Mammary epithelial cell (primary cell): ENCODE measurements at regions not wholly inside any gene's neighbourhood (a gene's known extent, or its start where the extent isn't known, plus 50 kb on each side); places are given as distances from the start of the nearest gene placed in this dataset.

Source experiments
- EZH2 ChIP-seq: IDR thresholded peaks from 2 replicates; pipeline ENCODE4 v1.6.1; 2012; ENCODE audit warnings: low read length, inconsistent platforms, borderline replicate concordance
- TF ChIP-seq, protein P1 (sequence below), 2 donors: IDR thresholded peaks in 1 of 2; conservative IDR thresholded peaks in 1 of 2; 2 replicates each; pipeline ENCODE4 v1.5.1; 2011 to 2012; ENCODE audit warnings: inconsistent platforms in 2 of 2, low read length in 2 of 2, mild to moderate bottlenecking in 2 of 2, control low read depth in 1 of 2, low read depth in 1 of 2; ENCODE audit not compliant: insufficient read depth in 1 of 2; ENCODE audit errors: extremely low read depth in 1 of 2

DNA sequence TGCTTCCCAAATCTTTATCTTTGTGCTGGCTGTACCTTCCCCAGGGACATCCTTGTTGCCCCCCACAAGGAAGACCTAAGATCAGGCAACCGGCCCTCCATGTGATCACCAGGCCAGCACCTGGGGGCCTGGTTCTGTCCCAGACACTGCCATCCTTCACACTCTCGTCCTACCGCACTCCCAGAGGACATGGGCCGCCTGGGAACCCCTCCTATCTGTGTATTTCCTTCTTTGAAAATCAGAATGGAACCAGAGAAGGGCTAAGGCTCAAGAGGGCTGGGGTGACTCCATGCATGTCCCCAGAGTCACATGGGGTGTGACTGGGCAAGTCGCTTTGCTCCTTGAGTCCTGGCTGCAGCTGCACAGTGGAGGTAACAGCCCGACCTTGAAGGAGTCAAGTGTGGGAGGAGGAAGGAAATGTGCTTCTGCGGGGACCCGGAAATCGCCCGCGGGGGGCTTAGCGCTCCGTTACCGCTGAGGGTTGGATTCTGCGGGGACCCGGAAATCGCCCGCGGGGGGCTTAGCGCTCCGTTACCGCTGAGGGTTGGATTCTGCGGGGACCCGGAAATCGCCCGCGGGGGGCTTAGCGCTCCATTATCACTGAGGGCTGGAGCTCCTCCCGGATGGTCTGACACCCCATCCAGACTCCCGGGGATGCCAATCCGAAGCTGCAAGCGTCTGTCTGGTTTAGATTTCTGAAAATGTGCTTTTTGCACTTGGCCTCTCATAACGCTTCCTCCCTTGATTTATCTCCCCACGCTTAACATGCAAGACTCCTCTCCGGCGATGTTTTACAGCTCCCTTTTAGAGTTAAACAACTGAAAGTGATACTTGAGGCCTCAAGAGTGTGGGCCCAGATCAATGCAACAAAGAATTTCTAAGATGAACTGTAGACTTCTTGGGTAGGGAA is 278.9 kb downstream of the NPHP4 start:
- TF ChIP-seq, protein P1, sequence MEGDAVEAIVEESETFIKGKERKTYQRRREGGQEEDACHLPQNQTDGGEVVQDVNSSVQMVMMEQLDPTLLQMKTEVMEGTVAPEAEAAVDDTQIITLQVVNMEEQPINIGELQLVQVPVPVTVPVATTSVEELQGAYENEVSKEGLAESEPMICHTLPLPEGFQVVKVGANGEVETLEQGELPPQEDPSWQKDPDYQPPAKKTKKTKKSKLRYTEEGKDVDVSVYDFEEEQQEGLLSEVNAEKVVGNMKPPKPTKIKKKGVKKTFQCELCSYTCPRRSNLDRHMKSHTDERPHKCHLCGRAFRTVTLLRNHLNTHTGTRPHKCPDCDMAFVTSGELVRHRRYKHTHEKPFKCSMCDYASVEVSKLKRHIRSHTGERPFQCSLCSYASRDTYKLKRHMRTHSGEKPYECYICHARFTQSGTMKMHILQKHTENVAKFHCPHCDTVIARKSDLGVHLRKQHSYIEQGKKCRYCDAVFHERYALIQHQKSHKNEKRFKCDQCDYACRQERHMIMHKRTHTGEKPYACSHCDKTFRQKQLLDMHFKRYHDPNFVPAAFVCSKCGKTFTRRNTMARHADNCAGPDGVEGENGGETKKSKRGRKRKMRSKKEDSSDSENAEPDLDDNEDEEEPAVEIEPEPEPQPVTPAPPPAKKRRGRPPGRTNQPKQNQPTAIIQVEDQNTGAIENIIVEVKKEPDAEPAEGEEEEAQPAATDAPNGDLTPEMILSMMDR (conservative IDR thresholded peaks at IDR 0.05 in 1 of 2, IDR thresholded peaks at IDR 0.05 in 1 of 2; ENCODE audit: extremely low read depth in 1 of 2, insufficient read depth in 1 of 2, low read depth in 1 of 2, low read length in 2 of 2), result no peak
- no peak for TF ChIP-seq EZH2
